GM19043 (cell line): ENCODE measurements at regions not wholly inside any gene's neighbourhood (a gene's known extent, or its start where the extent isn't known, plus 50 kb on each side); places are given as distances from the start of the nearest gene placed in this dataset.

Experiments used
- ATAC-seq: cut with Tn5 transposase; IDR thresholded peaks from one replicate; pipeline ENCODE4 v1.9.1; 2021; ENCODE audit warnings: low read depth; ENCODE audit not compliant: unreplicated experiment

DNA sequence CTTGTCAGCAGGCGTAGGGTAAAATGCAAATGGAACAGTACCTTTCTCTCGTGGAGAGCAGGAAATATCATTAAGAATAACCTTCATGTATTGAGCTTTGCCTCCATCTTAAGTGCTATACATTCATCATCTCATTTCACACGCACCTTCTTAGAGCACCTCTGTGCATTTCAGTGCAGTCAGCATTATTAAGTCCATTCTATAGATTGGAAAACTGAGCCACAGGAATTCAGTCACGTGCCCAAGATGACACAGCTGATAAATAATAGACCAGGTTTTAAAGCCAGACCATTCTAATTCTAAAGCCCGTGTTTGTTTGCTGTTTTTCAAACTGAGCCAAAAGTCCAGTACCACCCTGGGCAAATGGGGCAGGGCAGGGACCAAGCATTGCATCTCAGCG is 109.2 kb upstream of the WWC1 start:
- ATAC-seq: no peak

DNA sequence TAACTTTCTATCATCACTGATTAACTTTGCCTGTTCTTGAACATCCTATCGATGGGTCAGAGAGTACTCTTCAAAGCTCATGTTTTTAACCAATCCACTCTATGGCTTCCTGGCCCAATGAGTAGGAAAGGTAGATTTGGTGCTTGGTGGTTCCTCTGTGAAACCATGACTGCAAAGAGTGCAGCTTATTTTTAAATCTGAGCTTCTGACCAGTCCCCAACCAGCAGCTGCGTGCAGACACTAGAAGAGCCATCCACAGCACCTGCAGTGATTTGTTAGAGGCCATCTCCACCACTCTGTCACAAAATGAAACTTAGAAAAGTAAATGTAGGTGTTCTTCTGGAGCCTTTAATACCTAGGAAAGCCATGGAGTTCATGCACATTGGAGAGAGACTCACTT is 107.3 kb upstream of the WWC1 start:
- no peak for ATAC-seq

DNA sequence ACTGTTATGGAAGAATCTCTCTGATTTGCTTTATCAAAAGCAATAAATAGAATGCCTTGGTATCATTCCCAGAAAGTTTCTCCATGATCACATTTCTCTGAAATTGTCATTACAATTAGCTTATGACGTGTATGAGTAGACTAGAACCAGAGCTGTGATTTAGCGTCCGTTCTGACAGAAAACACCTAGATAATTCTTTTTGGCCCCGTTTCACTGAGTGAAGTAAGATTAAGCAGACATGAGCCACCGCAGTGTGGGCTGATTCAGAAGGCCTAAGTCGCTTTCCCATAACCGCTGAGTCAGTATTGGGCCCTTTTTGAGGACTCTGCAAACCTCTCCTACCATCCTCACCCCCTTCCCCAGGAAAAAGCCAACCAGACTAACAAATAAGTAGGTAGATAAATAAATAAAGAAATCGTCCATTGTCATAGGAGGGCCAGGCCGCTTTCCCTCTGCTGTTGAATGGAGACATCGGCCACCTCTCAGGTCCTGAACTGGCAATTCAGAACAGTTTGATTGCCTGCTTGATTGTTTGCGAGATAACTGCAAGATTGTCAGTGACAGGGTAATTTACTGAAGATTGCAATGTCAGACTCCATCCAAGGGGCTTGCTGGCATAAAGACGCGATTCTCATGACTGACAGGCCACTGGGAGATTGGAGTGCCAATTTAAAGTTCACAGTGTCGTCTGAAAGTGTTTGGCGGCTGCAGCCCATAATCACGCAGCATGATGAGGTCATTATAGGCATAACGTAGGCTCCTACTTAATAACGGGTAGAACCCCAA is 105.0 kb upstream of the WWC1 start:
- no peak for ATAC-seq

DNA sequence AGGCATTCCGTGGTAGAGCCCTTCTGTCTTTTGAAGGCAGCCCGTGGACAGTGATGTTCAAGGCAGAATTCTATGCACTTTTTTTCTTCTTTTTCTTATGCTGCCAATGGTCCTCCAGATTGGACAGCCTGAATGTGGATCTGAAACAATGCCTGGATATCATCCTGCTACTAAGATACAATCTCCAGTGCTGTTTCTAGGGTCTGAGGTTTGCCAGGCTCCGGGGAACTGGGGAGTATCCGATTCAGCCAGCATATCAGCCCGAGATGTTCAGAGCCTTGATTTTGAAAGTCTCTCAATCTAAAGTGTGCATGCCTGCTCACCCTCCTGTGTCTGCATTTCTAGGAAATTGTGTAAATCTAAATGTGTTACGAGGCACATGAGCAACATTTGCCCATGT is 103.8 kb upstream of the WWC1 start:
- ATAC-seq: no peak

DNA sequence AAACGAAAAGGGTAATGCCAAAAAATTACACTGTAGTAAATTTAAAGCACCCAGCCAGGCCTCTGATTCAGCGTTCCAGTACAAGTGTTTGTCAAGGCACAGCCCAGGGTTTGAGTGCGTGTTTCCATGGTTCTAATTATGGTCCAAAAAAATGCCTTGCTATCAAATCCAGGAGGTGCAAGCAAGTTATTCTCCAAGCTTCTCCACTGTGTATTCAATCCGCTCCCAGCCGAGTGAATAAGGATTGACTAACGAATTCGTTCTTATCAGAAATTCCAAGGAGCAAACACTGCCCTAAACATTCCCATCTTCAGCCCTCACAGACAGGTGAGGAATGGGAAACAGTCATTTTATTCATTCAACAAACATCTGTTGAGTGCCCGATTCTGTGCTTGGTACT is 103.3 kb upstream of the WWC1 start:
- no peak for ATAC-seq

DNA sequence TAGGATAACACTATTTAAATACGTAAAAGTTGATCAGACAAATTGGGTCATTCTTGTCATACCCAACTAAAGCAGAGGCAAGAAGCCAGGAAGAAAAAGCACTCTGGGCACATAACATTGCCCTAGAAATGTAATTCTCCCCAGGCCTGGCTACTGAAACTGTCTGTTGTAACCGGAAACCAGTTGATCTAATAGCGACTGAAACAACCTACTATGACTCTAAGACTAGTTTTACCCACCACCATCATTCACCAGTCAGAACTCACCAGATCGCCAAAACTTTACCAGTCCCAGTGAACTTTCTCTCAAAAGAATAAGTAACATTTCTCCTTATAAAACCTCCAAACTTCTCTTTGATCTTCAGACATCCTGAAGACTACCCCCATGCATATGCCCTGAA is 99.3 kb upstream of the WWC1 start:
- ATAC-seq: no peak

DNA sequence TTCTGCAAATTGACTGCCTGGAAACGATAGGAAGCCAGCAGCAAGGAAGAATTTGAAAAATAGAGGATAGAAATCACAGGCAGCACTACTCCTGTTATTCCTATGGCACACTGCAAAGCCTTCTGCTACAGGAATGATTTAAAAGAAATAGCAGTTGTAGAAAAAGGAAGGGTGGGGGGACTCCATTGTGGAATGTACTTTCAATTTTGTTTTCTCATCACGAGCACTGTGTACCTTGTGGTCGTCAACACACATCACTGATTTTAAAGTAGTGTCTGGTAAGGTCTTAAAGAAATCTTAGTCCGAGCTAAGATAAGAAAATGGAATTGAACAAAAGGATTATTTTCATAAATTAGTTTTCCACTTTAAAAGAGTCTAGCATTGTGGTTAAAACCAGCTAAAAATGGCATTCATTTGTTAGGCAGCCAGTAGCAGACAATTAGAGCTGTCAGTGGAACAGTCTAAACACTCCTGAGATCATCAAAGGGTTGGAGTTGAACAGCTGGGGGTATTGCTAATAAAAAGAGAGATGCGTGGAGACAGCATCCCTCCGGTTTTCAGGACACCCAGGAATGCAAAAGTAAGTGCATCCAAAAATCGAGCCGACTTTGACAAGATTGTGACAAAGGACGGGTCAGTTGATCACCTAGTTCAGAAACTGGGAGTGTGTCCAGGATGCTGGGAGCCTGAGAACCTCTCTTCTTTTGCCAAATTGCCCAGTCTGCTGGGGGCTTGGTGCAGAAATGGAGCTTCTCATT is 97.8 kb upstream of the WWC1 start:
- no peak for ATAC-seq

DNA sequence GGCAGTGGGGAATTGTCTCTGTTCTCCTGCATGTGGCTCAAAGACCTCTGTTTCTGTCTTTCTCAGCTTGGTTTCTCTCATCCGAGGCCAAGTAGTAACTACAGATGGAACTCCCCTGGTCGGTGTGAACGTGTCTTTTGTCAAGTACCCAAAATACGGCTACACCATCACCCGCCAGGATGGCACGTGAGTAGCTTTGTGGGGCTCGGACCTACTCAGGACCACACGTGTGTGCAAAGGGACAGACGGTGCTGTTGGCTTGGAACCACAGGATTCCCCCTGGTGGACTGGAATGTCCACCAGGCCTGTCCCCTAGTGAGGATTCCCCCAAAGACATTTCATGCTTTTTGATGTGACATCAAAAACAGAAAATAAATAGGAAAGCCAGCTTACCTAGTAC is 96.3 kb upstream of the WWC1 start:
- no peak for ATAC-seq

DNA sequence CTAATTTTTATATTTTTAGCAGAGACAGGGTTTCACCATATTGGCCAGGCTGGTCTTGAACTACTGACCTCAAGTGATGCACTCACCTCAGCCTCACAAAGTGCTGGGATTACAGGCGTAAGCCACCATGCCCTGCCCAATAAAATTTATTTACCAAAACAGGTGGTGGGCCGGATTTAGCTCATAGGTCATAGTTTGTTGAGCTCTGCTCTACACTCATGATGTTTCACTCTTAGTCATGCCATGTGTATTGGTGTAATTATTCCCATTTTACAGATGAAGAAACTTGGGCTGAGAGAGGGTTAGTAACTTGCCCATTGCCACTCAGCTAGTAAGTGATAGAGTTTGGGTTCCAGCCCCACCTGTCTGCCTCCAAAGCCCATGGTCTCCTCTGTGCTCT is 93.1 kb upstream of the WWC1 start:
- no peak for ATAC-seq

DNA sequence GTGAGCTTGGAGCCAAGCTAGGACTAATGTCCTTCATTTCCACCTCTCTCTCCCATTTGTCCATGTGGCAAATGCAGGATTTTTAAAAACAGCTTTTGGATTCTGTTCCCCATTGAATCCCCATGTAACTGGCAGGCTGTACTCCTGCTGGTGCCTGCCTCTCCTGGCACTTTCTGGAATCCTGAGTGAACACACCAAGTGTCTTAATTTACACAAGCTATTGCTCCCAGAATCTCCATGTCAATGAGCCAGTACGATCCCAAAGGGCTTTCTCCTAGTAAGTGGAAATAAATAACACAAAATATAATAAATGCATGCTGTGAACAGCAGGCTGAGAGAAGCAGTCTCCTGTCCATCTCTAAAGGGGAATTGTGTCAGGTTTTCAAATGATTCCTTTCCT is 88.4 kb upstream of the WWC1 start:
- no peak for ATAC-seq

DNA sequence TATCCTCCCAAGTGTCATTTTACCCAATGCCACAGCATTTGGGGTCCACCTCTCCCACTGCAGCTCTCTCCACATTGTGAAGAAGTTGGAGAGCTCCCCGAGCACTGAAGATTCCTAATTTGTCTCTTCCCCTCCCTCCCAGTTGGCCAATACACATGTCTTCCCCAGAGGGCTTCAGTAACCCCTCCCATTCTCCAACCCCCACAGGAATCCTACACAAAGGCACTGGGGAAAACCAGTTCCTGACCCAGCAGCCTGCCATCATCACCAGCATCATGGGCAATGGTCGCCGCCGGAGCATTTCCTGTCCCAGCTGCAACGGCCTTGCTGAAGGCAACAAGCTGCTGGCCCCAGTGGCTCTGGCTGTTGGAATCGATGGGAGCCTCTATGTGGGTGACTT is 87.3 kb upstream of the WWC1 start:
- ATAC-seq: no peak

DNA sequence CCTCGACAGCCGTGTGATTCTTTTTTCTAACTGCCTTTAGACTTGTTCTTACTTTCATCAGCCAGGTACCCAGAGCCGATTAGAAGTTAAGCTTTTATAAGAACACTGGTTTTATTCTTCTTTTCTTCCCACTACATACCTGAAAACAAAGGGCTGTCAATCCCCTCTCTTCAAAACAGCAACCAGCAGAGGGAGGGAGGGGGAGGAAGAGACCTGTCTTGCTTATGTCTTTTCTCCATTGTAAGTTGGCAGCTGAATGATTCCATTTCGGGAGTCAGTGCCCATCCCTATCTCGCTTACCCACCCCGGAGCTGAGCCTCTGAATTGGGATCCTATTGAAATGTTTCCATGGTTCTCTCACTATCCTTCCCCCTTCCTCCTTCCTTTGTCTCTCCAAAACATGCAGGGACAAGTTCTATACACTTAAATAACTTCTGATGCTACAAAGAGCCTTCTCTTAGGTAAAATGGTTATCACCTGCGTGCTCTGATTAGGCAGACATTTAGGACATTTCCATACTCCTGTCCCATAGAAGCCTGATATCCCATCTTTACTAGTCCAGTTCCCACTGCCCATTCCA is 83.9 kb upstream of the WWC1 start:
- no peak for ATAC-seq

DNA sequence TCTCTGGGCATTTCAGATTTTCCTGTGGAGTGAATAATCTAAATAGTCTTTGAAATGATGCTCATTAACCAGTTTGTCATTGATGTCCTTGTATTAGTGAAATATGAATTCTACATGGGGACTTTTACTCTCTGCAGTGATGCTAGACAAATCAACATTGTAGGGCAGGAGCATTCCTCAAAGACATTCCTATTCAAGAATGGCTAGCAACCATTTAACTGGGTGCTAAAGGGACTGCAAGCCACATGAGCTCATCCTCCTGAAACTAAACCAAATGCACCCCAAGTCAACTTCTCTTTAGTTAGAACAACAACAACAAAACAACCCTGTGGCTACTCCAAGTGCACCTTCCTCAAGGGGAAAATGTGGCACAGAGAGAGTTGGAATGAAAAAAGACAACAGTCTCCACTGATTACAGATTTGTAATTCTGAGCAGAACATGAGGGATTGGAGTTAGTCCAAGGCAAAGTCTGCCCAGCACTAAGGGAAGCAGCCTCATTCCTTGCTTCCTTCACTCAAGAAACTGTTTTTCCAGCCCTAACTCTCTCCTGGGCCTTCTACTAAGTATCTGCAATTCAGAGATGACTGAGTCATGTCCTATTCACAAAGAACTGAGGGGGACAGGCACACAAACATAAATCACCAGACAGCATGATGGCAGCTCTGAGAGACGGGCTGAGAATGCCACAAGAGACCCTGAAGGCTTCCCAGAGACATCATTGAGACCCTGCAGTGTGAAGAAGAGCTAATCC is 82.0 kb upstream of the WWC1 start:
- ATAC-seq: no peak

DNA sequence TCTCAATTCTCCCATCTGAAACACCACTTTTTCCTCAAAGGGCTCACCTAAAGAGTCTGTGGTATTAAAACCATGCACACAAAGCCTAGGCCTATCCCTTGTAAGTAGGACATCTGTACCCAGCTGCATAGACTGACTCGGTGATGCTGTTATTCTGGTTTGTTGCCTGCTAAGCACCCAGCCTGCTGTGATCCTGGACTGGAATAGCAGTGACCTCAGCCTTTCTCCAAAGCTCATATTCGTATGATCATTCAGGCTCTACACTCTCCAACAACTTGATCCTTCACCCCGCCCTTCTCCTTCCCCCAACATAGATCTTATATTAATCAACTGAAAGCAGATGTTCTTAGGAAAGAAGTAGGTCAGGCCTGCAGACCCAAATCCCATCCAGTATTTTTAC is 81.4 kb upstream of the WWC1 start:
- ATAC-seq: no peak

DNA sequence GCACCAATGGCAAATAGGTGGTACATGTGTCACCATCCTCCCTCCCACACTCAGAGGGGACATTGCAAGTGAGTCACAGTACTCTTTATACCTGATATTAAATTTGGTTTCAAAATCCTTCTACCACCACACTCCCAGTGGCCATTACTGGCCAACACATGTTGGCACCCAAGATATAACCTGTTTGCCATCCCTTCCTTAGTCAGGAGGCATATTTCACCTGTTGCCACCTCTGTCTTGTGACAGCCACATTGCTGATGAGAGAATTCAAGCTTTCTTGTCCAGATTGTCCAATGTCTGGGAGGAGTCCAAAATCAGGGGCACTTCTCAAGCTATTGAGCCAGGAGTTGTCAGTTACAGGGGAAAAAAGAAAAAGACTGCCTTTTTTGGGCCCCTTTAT is 80.2 kb upstream of the WWC1 start:
- no peak for ATAC-seq

DNA sequence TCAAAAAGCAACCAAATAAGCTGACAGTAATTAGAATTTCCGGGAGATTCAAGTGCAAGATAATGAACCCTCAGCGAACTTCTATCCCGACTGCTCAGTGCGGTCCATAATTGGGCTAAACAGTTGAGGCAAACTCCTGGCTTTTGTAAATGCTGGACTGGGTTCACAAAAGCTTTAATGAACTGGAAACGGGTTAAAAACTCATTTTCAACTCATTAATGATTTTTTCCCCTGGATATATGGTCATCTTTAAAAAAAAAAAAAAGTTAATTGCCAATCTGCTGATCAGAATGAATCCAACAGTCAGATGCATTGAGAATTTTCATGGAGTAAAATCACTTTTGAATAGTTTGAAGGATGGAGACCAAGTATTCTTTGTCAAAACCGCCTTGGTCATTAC is 79.5 kb upstream of the WWC1 start:
- no peak for ATAC-seq

DNA sequence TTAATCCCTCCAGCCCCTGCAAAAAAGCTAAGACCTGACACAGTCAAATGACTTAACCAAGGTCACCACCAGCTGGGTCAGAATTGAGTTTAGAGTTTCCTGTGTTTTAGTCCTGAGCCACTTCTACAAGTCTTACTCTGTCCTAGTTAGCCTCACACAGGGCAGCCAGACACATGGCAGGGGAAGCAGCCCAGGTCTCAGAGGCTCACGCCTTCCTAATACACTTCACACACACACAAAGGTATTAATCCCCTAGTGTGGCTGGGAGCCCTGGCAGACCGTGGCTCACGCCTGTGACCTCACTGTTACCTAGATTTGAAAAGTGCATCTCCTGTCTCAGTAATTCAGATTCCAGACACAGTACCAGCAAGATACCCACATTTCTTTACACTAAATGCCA is 77.4 kb upstream of the WWC1 start:
- no peak for ATAC-seq

DNA sequence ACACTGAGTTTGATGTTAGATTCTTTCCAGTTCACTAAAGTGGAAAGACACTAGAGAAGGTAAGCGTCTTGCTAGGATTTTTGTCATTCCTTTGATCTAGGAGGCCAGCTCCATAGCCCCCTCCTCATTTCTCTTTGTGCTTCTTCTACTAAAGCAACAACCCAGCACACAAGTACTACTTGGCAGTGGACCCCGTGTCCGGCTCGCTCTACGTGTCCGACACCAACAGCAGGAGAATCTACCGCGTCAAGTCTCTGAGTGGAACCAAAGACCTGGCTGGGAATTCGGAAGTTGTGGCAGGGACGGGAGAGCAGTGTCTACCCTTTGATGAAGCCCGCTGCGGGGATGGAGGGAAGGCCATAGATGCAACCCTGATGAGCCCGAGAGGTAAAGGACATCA is 76.6 kb upstream of the WWC1 start:
- ATAC-seq: no peak

DNA sequence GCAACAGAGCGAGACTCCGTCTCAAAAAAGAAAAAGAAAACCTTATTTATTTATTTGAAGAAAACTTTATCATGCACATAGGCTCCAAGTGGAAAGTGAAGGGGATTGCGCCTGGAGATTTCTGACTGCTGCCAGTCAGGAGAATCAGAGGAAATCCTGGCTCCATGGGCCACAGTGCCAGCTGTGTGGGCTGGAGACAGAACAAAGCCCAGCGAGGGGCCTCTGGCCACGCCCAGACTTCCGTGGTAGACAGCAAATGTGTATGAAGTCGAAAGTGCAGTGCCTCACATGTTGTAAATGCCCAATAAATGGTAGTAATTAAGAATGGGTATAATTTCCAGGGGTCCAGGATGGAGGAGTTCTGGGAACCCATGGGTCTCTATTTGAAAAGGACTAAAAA is 75.8 kb upstream of the WWC1 start:
- ATAC-seq: no peak

DNA sequence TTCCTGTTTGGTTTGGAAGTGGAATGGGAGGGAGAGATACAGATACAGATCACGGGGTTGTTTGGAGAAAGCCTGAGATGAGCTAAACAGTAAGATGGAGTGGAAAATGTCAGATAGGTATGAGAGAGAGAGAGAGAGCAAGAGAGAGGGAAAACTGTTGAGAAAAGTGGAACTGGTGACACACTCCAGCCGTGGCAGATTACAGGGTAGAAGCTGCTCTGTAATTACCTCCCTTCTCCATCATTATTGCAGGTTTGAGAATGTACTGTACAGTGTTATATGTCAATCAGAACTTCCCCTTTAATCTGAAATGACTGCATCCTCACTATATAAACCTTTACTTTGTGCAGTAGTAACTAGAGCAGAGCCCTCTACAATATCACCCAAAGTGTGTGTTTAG is 74.5 kb upstream of the WWC1 start:
- no peak for ATAC-seq

DNA sequence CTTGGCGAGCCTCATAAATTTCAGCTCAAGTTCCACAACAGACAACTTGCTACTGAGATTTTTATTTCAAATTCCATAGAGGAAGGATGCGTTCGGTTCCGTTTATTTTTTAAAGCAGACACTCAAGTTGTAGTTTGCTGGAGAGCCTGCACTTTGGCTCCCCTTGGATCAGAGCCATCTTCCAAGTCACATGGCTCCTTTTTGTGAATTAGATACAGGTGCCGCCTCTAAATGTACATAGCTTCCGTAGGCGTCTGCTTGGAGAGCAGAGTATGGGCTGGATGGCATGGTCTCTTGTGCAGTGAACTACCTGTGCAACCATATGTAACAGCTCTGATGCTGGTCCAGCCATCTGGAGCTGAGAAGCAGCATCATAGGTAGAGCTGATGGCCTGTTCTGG is 73.9 kb upstream of the WWC1 start:
- no peak for ATAC-seq
